Right lobe of liver (tissue), 6 donors: ENCODE measurements at regions not wholly inside any gene's neighbourhood (a gene's known extent, or its start where the extent isn't known, plus 50 kb on each side); places are given as distances from the start of the nearest gene placed in this dataset.

ENCODE experiments used
- ATAC-seq, 4 donors: fragments of 200-7000 bp; cut with Tn5 transposase; one replicate each; pipeline ENCODE4 v1.9.1; 2020; ENCODE audit warnings: mild to moderate bottlenecking in 4 of 4, moderate library complexity in 4 of 4
- DNase-seq, 3 donors: peaks; one replicate each; pipeline ENCODE4 v3.0.0-alpha.2; 2020
- H3K27ac ChIP-seq, 3 donors: fragments of 200-600 bp; one replicate each; pipeline ENCODE4 v1.8.0; 2022
- H3K27me3 ChIP-seq, 2 donors: fragments of 200-600 bp; one replicate each; pipeline ENCODE4 v1.8.0; 2022
- H3K36me3 ChIP-seq, 4 donors: fragments of 200-600 bp; sonication (generic) in 1 of 4; one replicate each; pipeline versions ENCODE4 v1.5.1 to v1.8.0; 2017 to 2022; ENCODE audit warnings: control low read depth in 1 of 4
- H3K4me1 ChIP-seq, 4 donors: fragments of 200-600 bp; sonication (generic) in 1 of 4; one replicate each; pipeline versions ENCODE4 v1.5.1 to v1.8.0; 2017 to 2022; ENCODE audit warnings: control low read depth in 1 of 4
- H3K4me3 ChIP-seq, 3 donors: fragments of 200-600 bp; one replicate each; pipeline ENCODE4 v1.8.0; 2022
- H3K9me3 ChIP-seq, 4 donors: fragments of 200-600 bp; sonication (generic) in 1 of 4; one replicate each; pipeline versions ENCODE4 v1.5.1 to v1.8.0; 2017 to 2022; ENCODE audit warnings: control low read depth in 1 of 4
- CTCF ChIP-seq, 4 donors: fragments of 200-600 bp in 3 of 4; fragments of 450-650 bp in 1 of 4; IDR thresholded peaks; one replicate each; pipeline versions ENCODE4 v1.5.1 to v1.8.0; 2016 to 2022; ENCODE audit warnings: antibody characterized with exemption in 4 of 4, mild to moderate bottlenecking in 2 of 4
- POLR2A ChIP-seq: fragments of 450-650 bp; IDR thresholded peaks from one replicate; pipeline ENCODE4 v1.6.1; 2017; ENCODE audit warnings: antibody characterized with exemption, mild to moderate bottlenecking
- WGBS: methylation state at CpG from one replicate; pipeline ENCODE4 v1.1.6; 2018; ENCODE audit warnings: low coverage, low lambda C conversion rate; ENCODE audit not compliant: insufficient coverage; ENCODE audit errors: missing lambda C conversion rate; 5-methylcytosine and 5-hydroxymethylcytosine counted together
- intact Hi-C, 2 donors: fragments of 100-400 bp; cut with DNase I; formaldehyde crosslinking; loops; one replicate each; pipeline versions ENCODE4 v1.11.2 to v1.14.1; 2022
- donor health status: DM: no; HTN: yes; CAD: no.
- donor health status: DM: no; HTN: no; CAD: no.
- donor health status: DM: no; HTN: no; CAD: no.
- donor health status: DM: no; HTN: yes; CAD: no.
- donor health status: DM: no; HTN: yes; CAD: no.

DNA sequence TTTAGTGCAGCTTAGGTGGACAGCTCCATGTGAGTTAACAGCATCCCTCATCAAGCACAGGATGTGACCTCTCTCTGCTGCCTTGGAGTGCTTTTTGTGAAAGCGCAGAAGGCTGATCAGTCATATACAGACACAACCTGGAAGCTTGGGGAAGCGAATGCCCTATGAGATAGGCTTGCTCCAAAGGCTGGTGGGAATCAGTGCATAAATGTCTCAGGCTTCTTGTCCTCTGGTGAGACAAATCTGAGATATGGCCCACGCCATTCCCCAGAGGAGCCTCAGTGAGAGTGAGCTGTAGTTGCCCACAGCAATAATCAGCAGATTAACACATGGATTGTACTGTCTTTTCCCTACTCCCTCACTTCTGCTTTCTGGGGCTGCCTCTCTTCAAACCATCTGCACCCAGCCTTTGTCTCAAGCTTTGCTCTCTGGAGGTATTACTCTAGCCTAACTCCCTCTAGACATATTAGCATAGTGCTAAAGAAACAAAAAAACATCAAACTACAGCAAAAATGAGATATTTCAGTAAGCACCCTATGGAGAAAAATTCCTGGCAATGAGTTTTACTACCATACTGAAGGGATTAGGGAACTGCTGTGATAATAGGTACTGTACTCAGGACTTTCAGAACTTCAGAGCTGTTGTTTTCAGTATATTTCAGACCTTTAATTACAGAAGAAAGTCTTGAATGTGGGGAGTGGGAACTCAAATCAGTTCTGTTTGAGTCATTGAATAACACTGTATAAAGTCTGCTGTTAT lies 113.7 kb downstream of the OXSM start:
- intact Hi-C loops, result no loop called here
- 26% methylated on average over 2 of the region's 3 CpGs for WGBS
- Histone ChIP-seq H3K27me3 (no peaks in the 10 kb centered on the region), H3K9me3 (no peaks in the 10 kb centered on the region), H3K27ac (no peak overlapping the region), H3K36me3 (no peaks in the 10 kb centered on the region), H3K4me3 (no peak overlapping the region), H3K4me1 (no peaks in the 10 kb centered on the region)
- TF ChIP-seq POLR2A, result no peak
- TF ChIP-seq CTCF (IDR thresholded peaks at IDR 0.05), result no peak
- DNase-seq (no peak), ATAC-seq (no peak)

- Histone ChIP-seq H3K4me3 (no peak overlapping the region), H3K4me1 (no peaks in the 10 kb centered on the region), H3K27me3 (no peaks in the 10 kb centered on the region), H3K27ac (no peak overlapping the region), H3K36me3 (no peaks in the 10 kb centered on the region), H3K9me3 (no peaks in the 10 kb centered on the region)
- no peak for ATAC-seq
- intact Hi-C loops, result no loop called here
- no peak for DNase-seq
- 61% methylated on average over 3 of the region's 3 CpGs for WGBS
- no peak for TF ChIP-seq POLR2A
- TF ChIP-seq CTCF (IDR thresholded peaks at IDR 0.05), result peak in 1 of 4 donors; percentile 8
Observed at GRCh38 chr3:25904206-25904605, 114.3 kb downstream of the OXSM start.

- no peak for ATAC-seq
Observed at GRCh38 chr3:25906132-25906906, 116.4 kb downstream of the OXSM start.

GRCh38 chr3:25907081-25907480 lies 117.2 kb downstream of the OXSM start:
- Histone ChIP-seq H3K36me3 (no peaks in the 10 kb centered on the region), H3K9me3 (no peaks in the 10 kb centered on the region), H3K4me1 (no peaks in the 10 kb centered on the region), H3K27ac (no peak overlapping the region), H3K4me3 (no peak overlapping the region), H3K27me3 (no peaks in the 10 kb centered on the region)
- TF ChIP-seq POLR2A, result no peak
- no peak for TF ChIP-seq CTCF (IDR thresholded peaks at IDR 0.05)
- intact Hi-C loops, result no loop called here
- ATAC-seq (no peak), DNase-seq (no peak)
- WGBS, result 28% methylated on average over 2 of the region's 2 CpGs

More at GRCh38 chr3:25906132-25906906, 116.4 kb downstream of the OXSM start:
- Histone ChIP-seq H3K4me1 (no peaks in the 10 kb centered on the region), H3K27me3 (no peaks in the 10 kb centered on the region), H3K27ac (no peak overlapping the region), H3K4me3 (no peak overlapping the region), H3K36me3 (no peaks in the 10 kb centered on the region), H3K9me3 (no peaks in the 10 kb centered on the region)
- no peak for TF ChIP-seq CTCF (IDR thresholded peaks at IDR 0.05)
- TF ChIP-seq POLR2A, result no peak
- intact Hi-C loops, result no loop called here
- 37% methylated on average over 4 of the region's 4 CpGs for WGBS
- DNase-seq, result no peak
